CD4-positive, alpha-beta T cell (primary cell): ENCODE measurements at regions not wholly inside any gene's neighbourhood (a gene's known extent, or its start where the extent isn't known, plus 50 kb on each side); places are given as distances from the start of the nearest gene placed in this dataset.

Source experiments
- ATAC-seq: fragments of 200-7000 bp; cut with Tn5 transposase; one replicate; pipeline ENCODE4 v1.10.0; 2022; ENCODE audit warnings: mild to moderate bottlenecking; ENCODE audit not compliant: poor library complexity
- CTCF ChIA-PET: fragments of 350-600 bp; sonication (Branson Sonifier 250); formaldehyde crosslinking; loops from one replicate; lab custom pipeline; 2021; ENCODE audit warnings: antibody characterized with exemption, inconsistent platforms; lab: Charles Lee
- POLR2A ChIA-PET: fragments of 350-600 bp; sonication (Branson Sonifier 250); formaldehyde crosslinking; loops from one replicate; lab custom pipeline; 2021; ENCODE audit warnings: antibody characterized with exemption, inconsistent platforms; lab: Charles Lee
- DNase-seq, 14 experiments: peaks; one replicate each; pipeline ENCODE4 v3.0.0-alpha.2; 2013 to 2020; ENCODE audit warnings: mixed read lengths in 2 of 14
- H3K27ac ChIP-seq, 2 donors: one replicate each; pipeline versions ENCODE4 v1.5.1 to v1.7.0; 2013; ENCODE audit warnings: low read length in 2 of 2, low read depth in 1 of 2, mild to moderate bottlenecking in 1 of 2
- H3K27me3 ChIP-seq, 2 experiments: 1 replicate in 1 of 2; 2 replicates in 1 of 2; pipeline versions ENCODE4 v1.6.1 to v1.7.0; 2013; ENCODE audit warnings: low read length in 2 of 2, control low read depth in 1 of 2, mild to moderate bottlenecking in 1 of 2, moderate library complexity in 1 of 2; ENCODE audit not compliant: insufficient read depth in 2 of 2, control insufficient read depth in 1 of 2
- H3K36me3 ChIP-seq: one replicate; pipeline ENCODE4 v1.6.1; 2013; ENCODE audit warnings: low read length, control low read depth; ENCODE audit not compliant: insufficient read depth
- H3K4me1 ChIP-seq: one replicate; pipeline ENCODE4 v1.6.1; 2013; ENCODE audit warnings: low read length, control low read depth; ENCODE audit not compliant: insufficient read depth
- H3K4me3 ChIP-seq: one replicate; pipeline ENCODE4 v1.5.1; 2013; ENCODE audit warnings: mild to moderate bottlenecking, low read length, moderate library complexity
- H3K9me3 ChIP-seq, 2 experiments: 1 replicate in 1 of 2; 2 replicates in 1 of 2; pipeline versions ENCODE4 v1.6.1 to v1.7.0; 2013; ENCODE audit warnings: low read length in 2 of 2, mild to moderate bottlenecking in 2 of 2, control low read depth in 1 of 2, moderate library complexity in 1 of 2; ENCODE audit not compliant: control insufficient read depth in 1 of 2, insufficient read depth in 1 of 2
- H3K27ac Mint-ChIP-seq: one replicate; pipeline ENCODE4 v1.8.0; 2020; ENCODE audit warnings: mixed read lengths
- H3K27me3 Mint-ChIP-seq: one replicate; pipeline ENCODE4 v1.8.0; 2021; ENCODE audit warnings: mixed read lengths
- H3K36me3 Mint-ChIP-seq: one replicate; pipeline ENCODE4 v1.8.0; 2021; ENCODE audit warnings: low read depth, mixed read lengths
- H3K4me1 Mint-ChIP-seq: one replicate; pipeline ENCODE4 v1.8.0; 2021; ENCODE audit warnings: low read depth, mixed read lengths
- H3K4me3 Mint-ChIP-seq: one replicate; pipeline ENCODE4 v1.8.0; 2020; ENCODE audit warnings: mild to moderate bottlenecking, mixed read lengths
- H3K9me3 Mint-ChIP-seq: one replicate; pipeline ENCODE4 v1.8.0; 2020; ENCODE audit warnings: mixed read lengths
- CTCF ChIP-seq: fragments of 200-600 bp; IDR thresholded peaks from one replicate; pipeline ENCODE4 v1.8.0; 2022; ENCODE audit warnings: antibody characterized with exemption, mild to moderate bottlenecking
- intact Hi-C, 2 experiments: fragments of 100-400 bp; cut with DNase I in 1 of 2; cut with micrococcal nuclease in 1 of 2; formaldehyde crosslinking; loops; one replicate each; pipeline versions ENCODE4 v1.15.1 to v1.9.0; 2023 to 2025; cut with DNase I, micrococcal nuclease

- ATAC-seq (no peak), DNase-seq (no peak)
- Histone ChIP-seq H3K27me3 (peaks cover 0 to 2% of the 10 kb centered on the region in 2 experiments), H3K9me3 (no peaks in the 10 kb centered on the region), H3K27ac (no peak overlapping the region), H3K4me1 (no peaks in the 10 kb centered on the region), H3K4me3 (no peak overlapping the region), H3K36me3 (no peaks in the 10 kb centered on the region)
- ChIA-PET POLR2A (no interaction called here), CTCF (interaction anchor here (1.7 kb wide), 1 partner anchor 12 kb away, joined by 5 read pairs; no protein-coding TSS in a partner anchor)
- Mint-ChIP-seq H3K27me3 (peaks cover 5% of the 10 kb centered on the region), H3K36me3 (no peaks in the 10 kb centered on the region), H3K9me3 (no peaks in the 10 kb centered on the region), H3K4me3 (no peak overlapping the region), H3K27ac (no peak overlapping the region), H3K4me1 (no peaks in the 10 kb centered on the region)
- intact Hi-C loops: no loop called here
- TF ChIP-seq CTCF: no peak
These were observed 58.4 kb upstream of the STK32A start for GRCh38 chr5:147176422-147176821.

- H3K27ac Mint-ChIP-seq: no peak overlapping the region
- no peak for TF ChIP-seq CTCF
- H3K36me3 Mint-ChIP-seq: no peaks in the 10 kb centered on the region
- H3K27me3 Mint-ChIP-seq: peaks cover 10% of the 10 kb centered on the region
- Histone ChIP-seq H3K4me3 (no peak overlapping the region), H3K27ac (no peak overlapping the region), H3K4me1 (no peaks in the 10 kb centered on the region), H3K9me3 (no peaks in the 10 kb centered on the region), H3K27me3 (peaks cover 0 to 2% of the 10 kb centered on the region in 2 experiments), H3K36me3 (no peaks in the 10 kb centered on the region)
- ATAC-seq (no peak), DNase-seq (no peak)
- ChIA-PET POLR2A (no interaction called here), CTCF (no interaction called here)
- H3K4me3 Mint-ChIP-seq: no peak overlapping the region
- intact Hi-C loops: no loop called here
- H3K4me1 Mint-ChIP-seq: no peaks in the 10 kb centered on the region
- no peaks in the 10 kb centered on the region for H3K9me3 Mint-ChIP-seq
These were observed 57.5 kb upstream of the STK32A start for GRCh38 chr5:147177125-147177840.

- no peaks in the 10 kb centered on the region for H3K9me3 Mint-ChIP-seq
- no peak for TF ChIP-seq CTCF
- intact Hi-C loops: loop anchor here in 1 of 2 experiments (10.0 kb wide), 1 partner anchor 215 kb away; no protein-coding TSS in a partner anchor
- H3K27ac ChIP-seq: no peak overlapping the region
- no peaks in the 10 kb centered on the region for H3K4me1 ChIP-seq
- ChIA-PET POLR2A (no interaction called here), CTCF (interaction anchor here (1.1 to 2.0 kb wide), 2 partner anchors 9 to 646 kb away, joined by 3 to 5 read pairs; no protein-coding TSS in a partner anchor)
- no peaks in the 10 kb centered on the region for H3K27me3 ChIP-seq
- H3K27me3 Mint-ChIP-seq: peaks cover 6% of the 10 kb centered on the region
- no peak overlapping the region for H3K4me3 ChIP-seq
- ATAC-seq (no peak), DNase-seq (no peak)
- no peaks in the 10 kb centered on the region for H3K4me1 Mint-ChIP-seq
- H3K36me3 Mint-ChIP-seq: no peaks in the 10 kb centered on the region
- no peak overlapping the region for H3K4me3 Mint-ChIP-seq
- H3K36me3 ChIP-seq: no peaks in the 10 kb centered on the region
- no peaks in the 10 kb centered on the region for H3K9me3 ChIP-seq
- no peak overlapping the region for H3K27ac Mint-ChIP-seq
These were observed 55.2 kb upstream of the STK32A start for GRCh38 chr5:147179562-147180147.
